OCI-LY7 (cell line): ENCODE measurements at regions not wholly inside any gene's neighbourhood (a gene's known extent, or its start where the extent isn't known, plus 50 kb on each side); places are given as distances from the start of the nearest gene placed in this dataset.
A peak's percentile ranks its signal among the peaks of the same experiment; 100 is the strongest.

Experiments used
- CTCF ChIP-seq: fragments of 200-600 bp; sonication (generic); conservative IDR thresholded peaks from 2 replicates; pipeline ENCODE4 v1.5.1; 2014; ENCODE audit warnings: mild to moderate bottlenecking, antibody characterized with exemption, low read length, moderate library complexity, mixed read lengths
- EZH2phosphoT487 ChIP-seq: fragments of 200-600 bp; sonication (generic); IDR thresholded peaks from 2 replicates; pipeline ENCODE4 v1.6.1; 2018; ENCODE audit warnings: low read depth, borderline replicate concordance, mild to moderate bottlenecking, mixed run types, antibody characterized with exemption, low read length, moderate library complexity, mixed read lengths

DNA sequence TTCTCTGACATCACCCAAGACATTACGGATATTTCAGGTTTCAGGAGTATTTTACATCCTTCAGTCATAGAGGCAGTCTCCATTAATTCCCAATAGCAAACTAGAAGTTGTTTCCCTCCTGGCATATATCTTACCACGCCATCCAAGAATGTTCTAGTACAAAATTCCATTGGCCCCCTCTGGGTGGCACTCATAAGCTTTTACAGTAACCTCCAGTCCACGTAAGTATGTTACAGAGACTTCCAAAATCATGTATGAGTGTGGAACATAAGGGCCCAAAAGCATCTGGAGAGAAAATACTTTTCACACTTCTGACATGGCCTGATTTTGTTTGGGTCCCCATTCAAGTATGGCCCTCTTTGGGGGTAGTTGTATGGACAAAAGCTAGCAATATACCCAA, 58.1 kb upstream of the DHRS4 start:
- TF ChIP-seq CTCF (peak; percentile 55), EZH2phosphoT487 (no peak)
